ENCODE measurements at regions not wholly inside any gene's neighbourhood (a gene's known extent, or its start where the extent isn't known, plus 50 kb on each side); places are given as distances from the start of the nearest gene placed in this dataset.

DNA sequence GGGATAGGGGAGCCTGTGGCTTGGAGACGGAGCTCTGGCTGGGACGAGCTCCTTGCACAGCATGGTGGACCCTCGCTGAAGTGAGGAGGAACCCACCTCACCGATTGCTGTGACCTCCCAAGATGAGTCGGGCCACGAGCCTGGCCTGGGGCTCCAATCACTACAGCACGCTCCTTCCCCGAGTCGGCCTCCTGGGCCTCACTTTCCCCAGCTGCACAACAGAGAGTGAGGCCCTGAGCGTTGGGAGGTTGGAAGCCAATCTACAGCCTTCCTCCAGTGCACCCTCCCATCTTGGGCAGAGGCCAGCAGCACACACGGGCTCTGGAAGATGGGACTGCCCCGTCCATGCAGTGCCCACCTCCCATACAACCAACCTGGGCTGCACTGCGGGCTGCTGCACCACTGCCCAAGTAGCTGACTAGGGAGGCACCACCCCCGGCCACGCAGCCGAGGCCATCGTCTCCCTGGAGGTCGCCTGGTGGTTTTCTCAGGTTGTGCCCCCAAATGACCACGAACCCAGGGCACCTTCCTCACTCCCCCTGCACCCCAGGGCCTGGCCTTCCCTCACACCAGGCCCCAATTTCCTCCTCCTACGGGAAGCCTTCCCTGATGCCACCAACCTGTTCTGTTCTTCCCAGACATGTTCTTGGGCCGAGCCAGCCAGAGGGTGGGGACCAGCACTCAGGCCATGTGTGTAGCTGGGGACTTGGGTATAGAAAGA lies 152.3 kb upstream of the C14orf180 start:
- 89 to 90% methylated on average over 12 to 15 of the region's 21 CpGs for WGBS, 2 donors
- no peak overlapping the region for H3K27ac ChIP-seq
- no peak overlapping the region for H3K4me3 ChIP-seq (replicated peaks in 1 of 3)
- no peaks in the 10 kb centered on the region for H3K36me3 ChIP-seq
- peaks cover 0 to 11% of the 10 kb centered on the region in 2 donors for H3K4me1 ChIP-seq
- no peaks in the 10 kb centered on the region for H3K27me3 ChIP-seq
- TF ChIP-seq, protein P1, sequence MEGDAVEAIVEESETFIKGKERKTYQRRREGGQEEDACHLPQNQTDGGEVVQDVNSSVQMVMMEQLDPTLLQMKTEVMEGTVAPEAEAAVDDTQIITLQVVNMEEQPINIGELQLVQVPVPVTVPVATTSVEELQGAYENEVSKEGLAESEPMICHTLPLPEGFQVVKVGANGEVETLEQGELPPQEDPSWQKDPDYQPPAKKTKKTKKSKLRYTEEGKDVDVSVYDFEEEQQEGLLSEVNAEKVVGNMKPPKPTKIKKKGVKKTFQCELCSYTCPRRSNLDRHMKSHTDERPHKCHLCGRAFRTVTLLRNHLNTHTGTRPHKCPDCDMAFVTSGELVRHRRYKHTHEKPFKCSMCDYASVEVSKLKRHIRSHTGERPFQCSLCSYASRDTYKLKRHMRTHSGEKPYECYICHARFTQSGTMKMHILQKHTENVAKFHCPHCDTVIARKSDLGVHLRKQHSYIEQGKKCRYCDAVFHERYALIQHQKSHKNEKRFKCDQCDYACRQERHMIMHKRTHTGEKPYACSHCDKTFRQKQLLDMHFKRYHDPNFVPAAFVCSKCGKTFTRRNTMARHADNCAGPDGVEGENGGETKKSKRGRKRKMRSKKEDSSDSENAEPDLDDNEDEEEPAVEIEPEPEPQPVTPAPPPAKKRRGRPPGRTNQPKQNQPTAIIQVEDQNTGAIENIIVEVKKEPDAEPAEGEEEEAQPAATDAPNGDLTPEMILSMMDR (IDR thresholded peaks at IDR 0.05), result no peak
- TF ChIP-seq POLR2A (IDR thresholded peaks at IDR 0.05), result no peak
- intact Hi-C loops (cut with DNase I), result no loop called here
- no peak for DNase-seq
- H3K9me3 ChIP-seq, result no peaks in the 10 kb centered on the region

DNA sequence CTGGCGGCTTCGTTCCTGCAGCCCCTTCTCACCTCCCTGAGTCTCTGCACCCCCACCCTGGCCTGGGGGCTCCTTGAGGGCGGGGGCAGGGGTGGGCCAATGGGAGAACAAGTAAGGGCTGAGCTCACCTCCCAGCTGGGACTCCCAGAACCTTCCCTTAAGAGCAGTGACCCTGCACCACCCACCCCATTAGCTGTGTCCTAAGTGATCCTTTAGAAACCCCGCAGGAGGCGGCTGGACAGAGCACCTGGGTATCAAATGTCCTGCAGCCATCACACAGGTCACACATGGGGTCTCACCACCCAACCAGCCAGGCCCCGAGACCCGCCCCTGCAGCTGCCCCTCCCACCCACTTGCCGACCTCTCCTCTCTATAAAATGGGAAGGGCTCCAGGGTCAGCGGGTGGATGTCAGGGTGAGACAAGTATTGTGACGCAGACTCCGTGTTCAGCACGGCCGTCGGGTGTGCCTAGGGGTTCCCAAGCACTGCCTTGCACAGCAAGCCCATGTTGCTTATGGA lies 151.2 kb upstream of the C14orf180 start:
- no peak for DNase-seq
- H3K36me3 ChIP-seq, result no peaks in the 10 kb centered on the region
- no peak overlapping the region for H3K4me3 ChIP-seq (replicated peaks in 1 of 3)
- H3K27ac ChIP-seq, result no peak overlapping the region
- H3K4me1 ChIP-seq, result peaks cover 0 to 11% of the 10 kb centered on the region in 2 donors
- 57 to 67% methylated on average over 12 to 13 of the region's 14 CpGs for WGBS, 2 donors
- H3K9me3 ChIP-seq, result no peaks in the 10 kb centered on the region
- TF ChIP-seq POLR2A (IDR thresholded peaks at IDR 0.05), result no peak
- TF ChIP-seq, protein P1 (IDR thresholded peaks at IDR 0.05), result no peak
- intact Hi-C loops (cut with DNase I), result no loop called here
- H3K27me3 ChIP-seq, result no peaks in the 10 kb centered on the region

DNA sequence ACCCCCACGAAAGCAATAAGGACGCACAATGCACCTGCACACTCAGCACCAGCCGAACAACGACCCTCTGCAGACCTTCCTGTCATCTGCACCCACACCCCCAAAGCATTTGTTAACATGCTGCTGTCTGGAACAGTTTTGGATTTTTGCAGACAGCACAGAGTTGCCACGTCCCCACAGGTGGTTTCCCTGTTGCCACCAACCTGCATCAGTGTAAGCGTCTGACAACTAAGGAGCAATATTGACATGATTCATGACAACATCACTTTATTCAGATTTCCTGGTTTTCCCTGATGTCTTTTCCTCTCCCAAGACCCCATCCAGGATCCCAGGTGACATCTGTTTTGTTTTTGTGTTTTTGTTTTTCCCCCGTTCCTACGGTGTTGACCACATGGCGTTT lies 150.7 kb upstream of the C14orf180 start:
- Histone ChIP-seq H3K27me3 (no peaks in the 10 kb centered on the region), H3K27ac (no peak overlapping the region), H3K4me1 (peaks cover 0 to 7% of the 10 kb centered on the region in 2 donors), H3K9me3 (no peaks in the 10 kb centered on the region), H3K36me3 (no peaks in the 10 kb centered on the region), H3K4me3 (replicated peaks in 1 of 3) (no peak overlapping the region)
- 56 to 59% methylated on average over 9 of the region's 9 CpGs for WGBS, 2 donors
- intact Hi-C loops (cut with DNase I), result no loop called here
- TF ChIP-seq, protein P1 (IDR thresholded peaks at IDR 0.05), result no peak
- no peak for TF ChIP-seq POLR2A (IDR thresholded peaks at IDR 0.05)
- no peak for DNase-seq

DNA sequence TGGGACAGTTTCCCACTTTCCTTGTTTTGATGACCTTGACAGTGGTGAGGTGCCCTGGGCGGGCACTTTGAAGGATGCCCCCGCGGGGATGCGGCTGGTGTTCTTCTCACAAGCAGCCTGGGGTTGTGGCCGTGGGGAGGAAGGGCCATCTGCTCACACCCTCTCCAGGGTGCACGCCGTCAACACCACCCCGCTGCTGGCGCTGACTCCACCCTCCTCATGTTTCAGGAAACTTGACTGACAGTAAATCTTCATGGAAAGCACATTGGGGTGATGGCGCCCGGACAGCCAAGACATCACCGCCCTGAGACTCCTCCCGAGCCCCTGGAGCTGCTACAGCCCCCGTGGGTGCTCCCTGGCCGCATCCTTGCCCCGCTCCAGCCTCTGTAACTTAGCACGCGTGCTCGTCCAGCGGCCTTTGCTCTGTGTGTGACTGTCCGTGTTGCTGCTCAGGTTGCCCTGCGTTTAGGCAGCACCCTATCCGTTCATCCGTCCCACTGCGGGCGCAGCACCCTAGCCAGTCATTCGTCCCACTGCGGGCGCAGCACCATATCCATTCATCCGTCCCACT lies 150.2 kb upstream of the C14orf180 start:
- H3K9me3 ChIP-seq, result no peaks in the 10 kb centered on the region
- DNase-seq, result no peak
- 77 to 79% methylated on average over 28 to 29 of the region's 30 CpGs for WGBS, 2 donors
- H3K27ac ChIP-seq, result no peak overlapping the region
- intact Hi-C loops (cut with DNase I), result no loop called here
- H3K36me3 ChIP-seq, result no peaks in the 10 kb centered on the region
- H3K4me1 ChIP-seq, result peaks cover 0 to 5% of the 10 kb centered on the region in 2 donors
- no peaks in the 10 kb centered on the region for H3K27me3 ChIP-seq
- TF ChIP-seq POLR2A (IDR thresholded peaks at IDR 0.05), result no peak
- TF ChIP-seq, protein P1 (IDR thresholded peaks at IDR 0.05), result no peak
- H3K4me3 ChIP-seq (replicated peaks in 1 of 3), result no peak overlapping the region

- no peaks in the 10 kb centered on the region for H3K27me3 ChIP-seq
- no peak overlapping the region for H3K4me3 ChIP-seq (replicated peaks in 1 of 3)
- 84 to 86% methylated on average over 10 to 12 of the region's 15 CpGs for WGBS, 2 donors
- no peak for DNase-seq
- no peaks in the 10 kb centered on the region for H3K9me3 ChIP-seq
- TF ChIP-seq POLR2A (IDR thresholded peaks at IDR 0.05), result no peak
- TF ChIP-seq, protein P1 (IDR thresholded peaks at IDR 0.05), result no peak
- H3K36me3 ChIP-seq, result no peaks in the 10 kb centered on the region
- intact Hi-C loops (cut with DNase I), result no loop called here
- peaks cover 0 to 6% of the 10 kb centered on the region in 2 donors for H3K4me1 ChIP-seq
- no peak overlapping the region for H3K27ac ChIP-seq
These were observed 148.1 kb upstream of the C14orf180 start for GRCh38 chr14:104431351-104431928.
